ENCODE measurements at regions not wholly inside any gene's neighbourhood (a gene's known extent, or its start where the extent isn't known, plus 50 kb on each side); places are given as distances from the start of the nearest gene placed in this dataset.

GRCh38 chr3:70488131-70488530, 175.7 kb upstream of the MDFIC2 start:
- TF ChIP-seq, protein P1, sequence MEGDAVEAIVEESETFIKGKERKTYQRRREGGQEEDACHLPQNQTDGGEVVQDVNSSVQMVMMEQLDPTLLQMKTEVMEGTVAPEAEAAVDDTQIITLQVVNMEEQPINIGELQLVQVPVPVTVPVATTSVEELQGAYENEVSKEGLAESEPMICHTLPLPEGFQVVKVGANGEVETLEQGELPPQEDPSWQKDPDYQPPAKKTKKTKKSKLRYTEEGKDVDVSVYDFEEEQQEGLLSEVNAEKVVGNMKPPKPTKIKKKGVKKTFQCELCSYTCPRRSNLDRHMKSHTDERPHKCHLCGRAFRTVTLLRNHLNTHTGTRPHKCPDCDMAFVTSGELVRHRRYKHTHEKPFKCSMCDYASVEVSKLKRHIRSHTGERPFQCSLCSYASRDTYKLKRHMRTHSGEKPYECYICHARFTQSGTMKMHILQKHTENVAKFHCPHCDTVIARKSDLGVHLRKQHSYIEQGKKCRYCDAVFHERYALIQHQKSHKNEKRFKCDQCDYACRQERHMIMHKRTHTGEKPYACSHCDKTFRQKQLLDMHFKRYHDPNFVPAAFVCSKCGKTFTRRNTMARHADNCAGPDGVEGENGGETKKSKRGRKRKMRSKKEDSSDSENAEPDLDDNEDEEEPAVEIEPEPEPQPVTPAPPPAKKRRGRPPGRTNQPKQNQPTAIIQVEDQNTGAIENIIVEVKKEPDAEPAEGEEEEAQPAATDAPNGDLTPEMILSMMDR (IDR thresholded peaks at IDR 0.05), result no peak
- TF ChIP-seq POLR2A (IDR thresholded peaks at IDR 0.05), result no peak

All from Peyer's patch (tissue), 4 donors.